ENCODE measurements at regions not wholly inside any gene's neighbourhood (a gene's known extent, or its start where the extent isn't known, plus 50 kb on each side); places are given as distances from the start of the nearest gene placed in this dataset.

DNA sequence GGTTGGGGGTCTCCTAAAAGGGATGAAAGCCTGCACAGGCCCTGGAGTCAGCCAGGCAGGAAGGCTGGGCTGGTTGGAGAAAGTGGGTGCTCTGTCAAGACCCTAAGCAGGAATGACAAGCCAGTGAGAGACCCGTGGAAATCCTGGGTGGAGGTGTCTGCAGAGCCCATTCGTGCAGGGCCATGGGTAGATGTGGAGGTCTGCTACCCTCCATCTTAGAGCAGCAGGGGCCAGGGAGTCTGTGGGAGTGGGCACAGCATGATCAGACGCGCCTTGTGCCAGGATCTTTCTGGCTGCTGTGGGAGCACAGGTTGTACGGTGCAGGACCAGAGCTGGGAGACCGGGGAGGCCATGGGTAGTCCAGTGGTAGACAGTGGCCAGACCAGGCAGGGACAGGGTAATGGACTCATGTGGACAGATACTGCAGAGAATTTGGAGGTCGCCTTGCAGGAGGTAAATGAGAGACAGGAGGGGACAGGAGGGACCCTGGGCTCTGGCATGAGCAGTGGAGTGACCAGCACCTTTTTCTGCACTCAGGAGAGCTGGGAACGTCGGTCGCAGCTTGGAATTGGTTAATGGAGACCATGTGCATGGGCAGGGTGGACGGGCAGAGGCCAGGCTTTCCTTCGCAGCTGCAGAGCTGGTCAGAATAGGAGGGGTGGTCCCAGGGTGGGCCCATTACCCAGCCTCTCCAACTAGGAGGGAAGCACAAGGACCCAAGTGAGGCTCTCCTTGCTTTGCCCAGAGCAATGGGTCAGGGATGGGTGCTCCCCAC, 203.5 kb upstream of the PMEPA1 start:
- WGBS, 5 donors: 82 to 89% (median 87%) methylated on average over 12 of the region's 12 CpGs
- no peak for DNase-seq
- Histone ChIP-seq H3K27me3 (no peaks in the 10 kb centered on the region), H3K9me3 (no peaks in the 10 kb centered on the region), H3K36me3 (no peaks in the 10 kb centered on the region), H3K27ac (no peak overlapping the region), H3K4me1 (no peaks in the 10 kb centered on the region), H3K4me3 (no peak overlapping the region)
- intact Hi-C loops (cut with DNase I; ENCODE audit: low total_unique reads): no loop called here
- no peak for TF ChIP-seq POLR2AphosphoS5 (IDR thresholded peaks at IDR 0.05)
- TF ChIP-seq, protein P1, sequence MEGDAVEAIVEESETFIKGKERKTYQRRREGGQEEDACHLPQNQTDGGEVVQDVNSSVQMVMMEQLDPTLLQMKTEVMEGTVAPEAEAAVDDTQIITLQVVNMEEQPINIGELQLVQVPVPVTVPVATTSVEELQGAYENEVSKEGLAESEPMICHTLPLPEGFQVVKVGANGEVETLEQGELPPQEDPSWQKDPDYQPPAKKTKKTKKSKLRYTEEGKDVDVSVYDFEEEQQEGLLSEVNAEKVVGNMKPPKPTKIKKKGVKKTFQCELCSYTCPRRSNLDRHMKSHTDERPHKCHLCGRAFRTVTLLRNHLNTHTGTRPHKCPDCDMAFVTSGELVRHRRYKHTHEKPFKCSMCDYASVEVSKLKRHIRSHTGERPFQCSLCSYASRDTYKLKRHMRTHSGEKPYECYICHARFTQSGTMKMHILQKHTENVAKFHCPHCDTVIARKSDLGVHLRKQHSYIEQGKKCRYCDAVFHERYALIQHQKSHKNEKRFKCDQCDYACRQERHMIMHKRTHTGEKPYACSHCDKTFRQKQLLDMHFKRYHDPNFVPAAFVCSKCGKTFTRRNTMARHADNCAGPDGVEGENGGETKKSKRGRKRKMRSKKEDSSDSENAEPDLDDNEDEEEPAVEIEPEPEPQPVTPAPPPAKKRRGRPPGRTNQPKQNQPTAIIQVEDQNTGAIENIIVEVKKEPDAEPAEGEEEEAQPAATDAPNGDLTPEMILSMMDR (IDR thresholded peaks at IDR 0.05): no peak
- no peak for TF ChIP-seq POLR2A (IDR thresholded peaks at IDR 0.05)
- TF ChIP-seq EP300 (IDR thresholded peaks at IDR 0.05): no peak

DNA sequence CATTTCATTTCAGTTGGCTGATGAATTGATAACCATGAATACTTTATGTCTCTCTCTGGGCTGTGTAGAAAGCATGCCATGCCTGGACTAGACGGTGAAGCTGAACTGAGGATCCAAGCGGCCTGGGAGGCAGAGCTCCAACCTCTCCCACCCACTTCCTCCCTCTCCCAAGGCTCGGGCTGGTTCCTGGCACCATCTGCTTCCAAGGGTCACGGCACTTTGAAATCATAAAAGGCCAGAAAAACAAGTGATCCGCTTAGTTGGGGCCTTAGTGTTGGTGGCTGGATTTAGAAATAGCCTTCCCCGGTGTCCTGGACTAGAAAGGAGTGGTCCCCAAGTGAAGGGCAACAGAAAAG, 202.4 kb upstream of the PMEPA1 start:
- 41 to 79% (median 58%) methylated on average over 6 of the region's 6 CpGs for WGBS, 5 donors
- intact Hi-C loops (cut with DNase I; ENCODE audit: low total_unique reads): no loop called here

DNA sequence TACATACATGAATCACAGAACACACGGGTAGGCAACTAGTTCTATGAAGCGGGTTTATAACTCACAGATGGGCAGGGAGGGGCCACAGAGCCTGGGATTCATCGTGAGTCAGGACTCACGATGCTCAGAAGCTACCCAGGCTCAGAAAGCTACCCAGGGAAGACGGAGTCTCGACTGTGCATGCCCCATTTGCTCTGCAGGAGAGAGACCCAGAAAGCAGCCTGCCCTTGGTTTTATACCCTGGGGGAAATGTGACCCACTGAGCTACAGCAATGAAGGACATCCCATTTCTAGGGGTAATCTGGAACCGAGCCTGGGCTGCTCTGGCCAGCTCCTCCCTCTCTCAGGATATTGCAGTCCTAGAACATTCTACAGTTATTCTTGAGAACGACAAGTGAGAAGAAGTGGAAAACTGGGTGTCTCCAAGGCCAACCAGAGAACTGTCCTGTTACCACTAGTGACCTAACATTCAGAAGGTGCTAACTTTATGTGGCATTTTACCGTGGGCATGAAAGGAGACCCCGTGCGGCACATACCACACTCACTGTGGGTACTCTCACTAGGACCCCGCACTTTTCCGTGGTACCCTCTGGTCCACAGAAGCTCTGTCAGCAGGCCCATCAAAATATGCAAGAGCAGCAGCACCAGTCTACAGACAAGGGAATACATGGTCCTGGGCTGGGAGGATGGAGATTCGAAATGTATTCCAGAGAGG, 201.9 kb upstream of the PMEPA1 start:
- no peak for DNase-seq
- 82 to 90% (median 87%) methylated on average over 14 of the region's 14 CpGs for WGBS, 5 donors
- TF ChIP-seq POLR2A (IDR thresholded peaks at IDR 0.05) (no peak), EP300 (IDR thresholded peaks at IDR 0.05) (no peak), POLR2AphosphoS5 (IDR thresholded peaks at IDR 0.05) (no peak)
- TF ChIP-seq, protein P1 (IDR thresholded peaks at IDR 0.05): no peak
- Histone ChIP-seq H3K27me3 (no peaks in the 10 kb centered on the region), H3K36me3 (no peaks in the 10 kb centered on the region), H3K9me3 (no peaks in the 10 kb centered on the region), H3K4me3 (no peak overlapping the region), H3K4me1 (no peaks in the 10 kb centered on the region), H3K27ac (no peak overlapping the region)
- intact Hi-C loops (cut with DNase I; ENCODE audit: low total_unique reads): no loop called here

More for the DNA sequence above, 202.4 kb upstream of the PMEPA1 start:
- no peaks in the 10 kb centered on the region for H3K36me3 ChIP-seq
- H3K4me3 ChIP-seq: no peak overlapping the region
- H3K4me1 ChIP-seq: no peaks in the 10 kb centered on the region
- no peak for DNase-seq
- no peaks in the 10 kb centered on the region for H3K27me3 ChIP-seq
- H3K9me3 ChIP-seq: no peaks in the 10 kb centered on the region
- no peak overlapping the region for H3K27ac ChIP-seq
- no peak for TF ChIP-seq POLR2AphosphoS5 (IDR thresholded peaks at IDR 0.05)
- no peak for TF ChIP-seq EP300 (IDR thresholded peaks at IDR 0.05)
- TF ChIP-seq, protein P1 (IDR thresholded peaks at IDR 0.05): no peak
- no peak for TF ChIP-seq POLR2A (IDR thresholded peaks at IDR 0.05)

DNA sequence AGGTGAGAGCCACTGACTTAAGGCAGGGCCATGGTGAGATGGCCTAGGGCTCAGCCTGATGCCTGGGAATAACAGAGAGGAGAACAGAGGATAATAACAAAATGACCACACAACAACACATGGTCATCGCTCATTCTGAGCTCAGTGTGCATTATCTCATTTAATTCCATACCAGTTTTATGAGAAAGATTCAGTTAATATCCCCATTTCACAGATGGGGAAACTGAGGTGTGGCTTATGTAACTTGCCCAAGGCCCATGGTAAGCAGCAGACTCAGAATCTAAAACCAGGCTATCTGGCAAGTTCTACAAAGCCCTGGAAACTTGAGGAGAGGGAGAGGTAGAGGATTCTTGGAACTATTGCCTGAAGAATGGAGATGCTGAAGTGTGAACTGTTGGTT, 200.9 kb upstream of the PMEPA1 start:
- Histone ChIP-seq H3K4me3 (no peak overlapping the region), H3K27me3 (no peaks in the 10 kb centered on the region), H3K36me3 (no peaks in the 10 kb centered on the region), H3K4me1 (no peaks in the 10 kb centered on the region), H3K9me3 (no peaks in the 10 kb centered on the region), H3K27ac (no peak overlapping the region)
- intact Hi-C loops (cut with DNase I; ENCODE audit: low total_unique reads): no loop called here
- 86 to 100% (median 93%) methylated on average over 1 of the region's 1 CpG for WGBS, 5 donors
- DNase-seq: no peak
- TF ChIP-seq, protein P1 (IDR thresholded peaks at IDR 0.05): no peak
- TF ChIP-seq EP300 (IDR thresholded peaks at IDR 0.05) (no peak), POLR2AphosphoS5 (IDR thresholded peaks at IDR 0.05) (no peak), POLR2A (IDR thresholded peaks at IDR 0.05) (no peak)
